CD4-positive, alpha-beta T cell treated with Interleukin-6 for 4 hours (primary cell): ENCODE measurements at regions not wholly inside any gene's neighbourhood (a gene's known extent, or its start where the extent isn't known, plus 50 kb on each side); places are given as distances from the start of the nearest gene placed in this dataset.
"Not testable (repeated sequence)": the region's sequence is repeated elsewhere in the genome, so short reads cannot be mapped to it uniquely, and the experiment has no call there.

ENCODE experiments used
- DNase-seq: peaks from one replicate; pipeline ENCODE4 v3.0.0-alpha.2; 2020; ENCODE audit warnings: mixed read lengths

- DNase-seq = not testable (repeated sequence)
Observed at GRCh38 chr18:14321217-14321616, 189.0 kb upstream of the ZNF519 start.

- DNase-seq = not testable (repeated sequence)
Observed at GRCh38 chr18:14301255-14301654, 169.0 kb upstream of the ZNF519 start.

GRCh38 chr18:14295081-14295480 lies 162.8 kb upstream of the ZNF519 start:
- DNase-seq = not testable (repeated sequence)

GRCh38 chr18:14285053-14285452 lies 152.8 kb upstream of the ZNF519 start:
- DNase-seq = no peak

- DNase-seq = not testable (repeated sequence)
Observed at GRCh38 chr18:14275391-14275790, 143.2 kb upstream of the ZNF519 start.

- DNase-seq = not testable (repeated sequence)
Observed at GRCh38 chr18:14265637-14266410, 133.6 kb upstream of the ZNF519 start.

GRCh38 chr18:14262786-14263185 lies 130.6 kb upstream of the ZNF519 start:
- DNase-seq = not testable (repeated sequence)

- DNase-seq = not testable (repeated sequence)
Observed at GRCh38 chr18:14250084-14250677, 117.9 kb upstream of the ZNF519 start.

- not testable (repeated sequence) for DNase-seq
Observed at GRCh38 chr18:14239224-14239623, 107.0 kb upstream of the ZNF519 start.

- DNase-seq = not testable (repeated sequence)
Observed at GRCh38 chr18:14236356-14237048, 104.3 kb upstream of the ZNF519 start.

- DNase-seq = not testable (repeated sequence)
Observed at GRCh38 chr18:14225286-14225679, 93.0 kb upstream of the ZNF519 start.

GRCh38 chr18:14224551-14225285 lies 92.5 kb upstream of the ZNF519 start:
- DNase-seq = not testable (repeated sequence)

- DNase-seq = not testable (repeated sequence)
Observed at GRCh38 chr18:14223919-14224318, 91.7 kb upstream of the ZNF519 start.

- DNase-seq = not testable (repeated sequence)
Observed at GRCh38 chr18:14223231-14223822, 91.1 kb upstream of the ZNF519 start.

- DNase-seq = not testable (repeated sequence)
Observed at GRCh38 chr18:14222354-14223221, 90.4 kb upstream of the ZNF519 start.

- no peak for DNase-seq
Observed at GRCh38 chr18:14221689-14222088, 89.5 kb upstream of the ZNF519 start.

GRCh38 chr18:14215952-14216351 lies 83.7 kb upstream of the ZNF519 start:
- not testable (repeated sequence) for DNase-seq

GRCh38 chr18:14203424-14203823 lies 71.2 kb upstream of the ZNF519 start:
- DNase-seq = not testable (repeated sequence)

GRCh38 chr18:14190776-14191442 lies 58.7 kb upstream of the ZNF519 start:
- not testable (repeated sequence) for DNase-seq

- DNase-seq = no peak
Observed at GRCh38 chr18:14189858-14190257, 57.6 kb upstream of the ZNF519 start.
